ENCODE measurements at regions not wholly inside any gene's neighbourhood (a gene's known extent, or its start where the extent isn't known, plus 50 kb on each side); places are given as distances from the start of the nearest gene placed in this dataset.
"Not testable (repeated sequence)": the region's sequence is repeated elsewhere in the genome, so short reads cannot be mapped to it uniquely, and the experiment has no call there.

- DNase-seq (ENCODE audit: low read depth) = peak; percentile 72
Measured at GRCh38 chr6:99802396-99803031, 191.5 kb downstream of the MCHR2 start.

- DNase-seq (ENCODE audit: low read depth) = no peak
Measured at GRCh38 chr6:99808992-99809391, 185.0 kb downstream of the MCHR2 start.

- no peak for DNase-seq (ENCODE audit: low read depth)
Measured at GRCh38 chr6:99810295-99810694, 183.7 kb downstream of the MCHR2 start.

- DNase-seq (ENCODE audit: low read depth) = peak; percentile 15
Measured at GRCh38 chr6:99810942-99811620, 182.9 kb downstream of the MCHR2 start.

GRCh38 chr6:99811636-99812035, 182.4 kb downstream of the MCHR2 start:
- DNase-seq (ENCODE audit: low read depth) = no peak

GRCh38 chr6:99813565-99813964, 180.5 kb downstream of the MCHR2 start:
- DNase-seq (ENCODE audit: low read depth) = no peak

- no peak for DNase-seq (ENCODE audit: low read depth)
Measured at GRCh38 chr6:99814230-99814928, 179.6 kb downstream of the MCHR2 start.

- no peak for DNase-seq (ENCODE audit: low read depth)
Measured at GRCh38 chr6:99816795-99817194, 177.2 kb downstream of the MCHR2 start.

- no peak for DNase-seq (ENCODE audit: low read depth)
Measured at GRCh38 chr6:99818161-99818560, 175.9 kb downstream of the MCHR2 start.

- DNase-seq (ENCODE audit: low read depth) = no peak
Measured at GRCh38 chr6:99819853-99820252, 174.2 kb downstream of the MCHR2 start.

GRCh38 chr6:99821164-99821563, 172.9 kb downstream of the MCHR2 start:
- no peak for DNase-seq (ENCODE audit: low read depth)

GRCh38 chr6:99822741-99823512, 171.1 kb downstream of the MCHR2 start:
- peak; percentile 70 for DNase-seq (ENCODE audit: low read depth)

GRCh38 chr6:99823513-99824235, 170.3 kb downstream of the MCHR2 start:
- DNase-seq (ENCODE audit: low read depth) = not testable (repeated sequence)

GRCh38 chr6:99833034-99833433, 161.0 kb downstream of the MCHR2 start:
- DNase-seq (ENCODE audit: low read depth) = no peak

- no peak for DNase-seq (ENCODE audit: low read depth)
Measured at GRCh38 chr6:99836471-99836870, 157.6 kb downstream of the MCHR2 start.

- DNase-seq (ENCODE audit: low read depth) = no peak
Measured at GRCh38 chr6:99838607-99839006, 155.4 kb downstream of the MCHR2 start.

GRCh38 chr6:99841297-99841696, 152.7 kb downstream of the MCHR2 start:
- DNase-seq (ENCODE audit: low read depth) = no peak

- no peak for DNase-seq (ENCODE audit: low read depth)
Measured at GRCh38 chr6:99846006-99846405, 148.0 kb downstream of the MCHR2 start.

GRCh38 chr6:99850841-99851240, 143.2 kb downstream of the MCHR2 start:
- DNase-seq (ENCODE audit: low read depth) = no peak

- DNase-seq (ENCODE audit: low read depth) = no peak
Measured at GRCh38 chr6:99852031-99852430, 142.0 kb downstream of the MCHR2 start.

GRCh38 chr6:99867026-99867425, 127.0 kb downstream of the MCHR2 start:
- DNase-seq (ENCODE audit: low read depth) = no peak
